ENCODE measurements at regions not wholly inside any gene's neighbourhood (a gene's known extent, or its start where the extent isn't known, plus 50 kb on each side); places are given as distances from the start of the nearest gene placed in this dataset.

DNA sequence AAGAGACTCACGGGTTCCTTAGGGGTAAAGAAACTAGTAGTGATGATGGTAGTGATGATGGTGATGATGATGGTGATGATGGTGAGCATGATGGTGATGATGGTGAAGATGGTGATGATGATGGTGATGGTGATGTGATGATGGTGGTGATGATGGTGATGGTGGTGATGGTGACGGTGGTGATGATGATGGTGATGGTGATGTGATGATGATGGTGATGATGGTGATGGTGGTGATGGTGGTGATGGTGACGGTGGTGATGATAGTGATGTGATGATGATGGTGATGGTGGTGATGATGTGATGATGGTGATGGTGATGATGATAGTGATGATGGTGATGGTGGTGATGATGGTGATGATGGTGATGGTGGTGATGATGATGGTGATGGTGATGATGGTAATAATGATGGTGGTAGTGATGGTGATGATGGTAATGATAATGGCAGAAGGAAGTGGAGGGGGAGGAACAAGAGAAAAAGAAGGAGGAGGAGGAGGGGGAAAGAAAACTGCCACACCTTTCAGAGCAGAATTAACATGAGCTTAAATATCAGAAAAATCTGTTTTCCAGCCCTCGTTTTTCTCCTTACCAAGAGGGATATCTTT, 85.5 kb downstream of the FZD10 start:
- Histone ChIP-seq H4K20me1 (ENCODE audit: insufficient read depth) (no peaks in the 10 kb centered on the region), H3K4me3 (IDR thresholded peaks at IDR 0.05; ENCODE audit: insufficient read depth, low read depth, low read length) (no peak overlapping the region), H3K27me3 (ENCODE audit: insufficient read depth, low read depth) (no peaks in the 10 kb centered on the region), H3K4me1 (ENCODE audit: low read depth, poor library complexity, severe bottlenecking) (no peaks in the 10 kb centered on the region), H3K27ac (no peak overlapping the region), H3K4me2 (no peak overlapping the region), H3K79me2 (ENCODE audit: insufficient read depth, low read depth) (no peaks in the 10 kb centered on the region), H3K9ac (no peak overlapping the region), H2AFZ (ENCODE audit: low read depth) (no peak overlapping the region), H3K36me3 (ENCODE audit: insufficient read depth) (no peaks in the 10 kb centered on the region)
- TF ChIP-seq, protein P1, sequence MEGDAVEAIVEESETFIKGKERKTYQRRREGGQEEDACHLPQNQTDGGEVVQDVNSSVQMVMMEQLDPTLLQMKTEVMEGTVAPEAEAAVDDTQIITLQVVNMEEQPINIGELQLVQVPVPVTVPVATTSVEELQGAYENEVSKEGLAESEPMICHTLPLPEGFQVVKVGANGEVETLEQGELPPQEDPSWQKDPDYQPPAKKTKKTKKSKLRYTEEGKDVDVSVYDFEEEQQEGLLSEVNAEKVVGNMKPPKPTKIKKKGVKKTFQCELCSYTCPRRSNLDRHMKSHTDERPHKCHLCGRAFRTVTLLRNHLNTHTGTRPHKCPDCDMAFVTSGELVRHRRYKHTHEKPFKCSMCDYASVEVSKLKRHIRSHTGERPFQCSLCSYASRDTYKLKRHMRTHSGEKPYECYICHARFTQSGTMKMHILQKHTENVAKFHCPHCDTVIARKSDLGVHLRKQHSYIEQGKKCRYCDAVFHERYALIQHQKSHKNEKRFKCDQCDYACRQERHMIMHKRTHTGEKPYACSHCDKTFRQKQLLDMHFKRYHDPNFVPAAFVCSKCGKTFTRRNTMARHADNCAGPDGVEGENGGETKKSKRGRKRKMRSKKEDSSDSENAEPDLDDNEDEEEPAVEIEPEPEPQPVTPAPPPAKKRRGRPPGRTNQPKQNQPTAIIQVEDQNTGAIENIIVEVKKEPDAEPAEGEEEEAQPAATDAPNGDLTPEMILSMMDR (conservative IDR thresholded peaks at IDR 0.05; ENCODE audit: low read depth, low read length), result no peak

DNA sequence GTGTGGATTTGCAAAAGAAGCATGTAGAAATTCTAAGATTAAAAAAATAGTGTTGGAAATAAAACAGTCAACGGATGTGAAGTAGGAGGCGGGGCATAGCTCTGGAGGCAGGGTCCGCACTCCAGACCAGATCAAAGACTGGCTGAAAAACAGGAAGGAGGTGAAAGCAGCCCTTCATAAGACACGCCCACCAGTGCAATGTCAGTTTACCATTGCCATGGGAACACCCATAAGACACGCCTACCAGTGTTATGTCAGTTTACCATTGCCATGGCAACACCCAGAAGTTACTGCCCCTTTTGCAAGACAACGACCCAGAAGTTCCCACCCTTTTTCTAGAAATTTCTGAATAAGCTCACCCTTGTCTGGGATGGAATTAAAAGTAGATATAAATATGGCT, 87.1 kb downstream of the FZD10 start:
- no peaks in the 10 kb centered on the region for H3K27me3 ChIP-seq (ENCODE audit: insufficient read depth, low read depth)
- no peak overlapping the region for H3K4me2 ChIP-seq
- no peak overlapping the region for H3K27ac ChIP-seq
- no peak overlapping the region for H2AFZ ChIP-seq (ENCODE audit: low read depth)
- no peak overlapping the region for H3K9ac ChIP-seq
- no peaks in the 10 kb centered on the region for H3K36me3 ChIP-seq (ENCODE audit: insufficient read depth)
- H3K4me1 ChIP-seq (ENCODE audit: low read depth, poor library complexity, severe bottlenecking), result no peaks in the 10 kb centered on the region
- H3K79me2 ChIP-seq (ENCODE audit: insufficient read depth, low read depth), result no peaks in the 10 kb centered on the region
- H4K20me1 ChIP-seq (ENCODE audit: insufficient read depth), result no peaks in the 10 kb centered on the region
- TF ChIP-seq, protein P1 (conservative IDR thresholded peaks at IDR 0.05; ENCODE audit: low read depth, low read length), result no peak
- no peak overlapping the region for H3K4me3 ChIP-seq (IDR thresholded peaks at IDR 0.05; ENCODE audit: insufficient read depth, low read depth, low read length)

DNA sequence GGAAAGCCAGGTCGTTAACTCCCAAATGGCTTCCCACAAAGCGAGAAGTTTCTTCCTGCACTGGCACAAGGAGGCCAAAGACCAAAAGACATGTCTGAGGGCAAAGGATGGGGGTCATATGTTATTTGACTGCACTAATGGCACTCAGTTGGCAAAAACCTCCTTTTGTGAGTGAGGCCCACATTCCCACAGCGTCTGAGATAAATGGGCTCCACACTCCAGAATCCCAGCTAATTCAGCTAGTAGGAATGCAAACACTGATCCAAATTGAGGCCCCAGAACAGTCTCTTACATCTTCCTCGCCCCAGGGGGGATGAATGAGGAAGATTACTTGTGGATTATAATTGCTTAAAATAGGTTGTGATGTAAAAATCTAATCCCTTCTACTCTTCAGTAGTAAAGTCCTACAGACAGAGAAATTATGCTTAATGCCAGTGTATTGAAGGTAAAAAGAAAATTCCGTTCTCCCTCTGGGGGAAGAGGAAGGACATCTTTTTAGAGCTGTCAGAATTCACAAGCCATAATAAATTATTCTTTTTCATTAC, 86.4 kb upstream of the PIWIL1 start:
- Histone ChIP-seq H3K27ac (no peak overlapping the region), H3K27me3 (ENCODE audit: insufficient read depth, low read depth) (no peaks in the 10 kb centered on the region), H3K4me3 (IDR thresholded peaks at IDR 0.05; ENCODE audit: insufficient read depth, low read depth, low read length) (no peak overlapping the region), H3K4me1 (ENCODE audit: low read depth, poor library complexity, severe bottlenecking) (no peaks in the 10 kb centered on the region), H3K9ac (no peak overlapping the region), H3K79me2 (ENCODE audit: insufficient read depth, low read depth) (no peaks in the 10 kb centered on the region), H3K4me2 (no peak overlapping the region), H3K36me3 (ENCODE audit: insufficient read depth) (no peaks in the 10 kb centered on the region), H4K20me1 (ENCODE audit: insufficient read depth) (no peaks in the 10 kb centered on the region), H2AFZ (ENCODE audit: low read depth) (no peak overlapping the region)
- TF ChIP-seq, protein P1 (conservative IDR thresholded peaks at IDR 0.05; ENCODE audit: low read depth, low read length), result no peak

DNA sequence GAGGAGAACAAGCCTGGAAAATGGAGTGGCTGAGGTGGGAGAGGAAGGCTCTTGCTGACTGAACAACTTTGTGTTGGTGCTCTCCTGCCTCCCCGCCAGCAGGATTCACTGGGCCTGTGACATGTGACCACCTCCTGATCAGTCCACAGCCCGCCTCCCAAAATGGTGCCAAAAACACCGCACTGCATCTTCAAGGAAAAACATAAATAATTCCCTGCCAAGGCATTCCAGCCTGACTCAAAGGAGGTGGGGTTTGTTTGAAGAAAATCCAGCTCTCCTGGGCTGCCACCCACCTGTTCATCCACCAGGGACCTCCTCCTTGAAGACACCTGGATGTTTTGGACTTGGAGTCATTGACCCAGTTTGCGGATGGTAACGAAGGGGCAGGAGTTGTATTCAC, 83.8 kb upstream of the PIWIL1 start:
- H2AFZ ChIP-seq (ENCODE audit: low read depth), result no peak overlapping the region
- H3K27ac ChIP-seq, result no peak overlapping the region
- H4K20me1 ChIP-seq (ENCODE audit: insufficient read depth), result no peaks in the 10 kb centered on the region
- no peaks in the 10 kb centered on the region for H3K27me3 ChIP-seq (ENCODE audit: insufficient read depth, low read depth)
- TF ChIP-seq, protein P1 (conservative IDR thresholded peaks at IDR 0.05; ENCODE audit: low read depth, low read length), result no peak
- no peaks in the 10 kb centered on the region for H3K36me3 ChIP-seq (ENCODE audit: insufficient read depth)
- H3K79me2 ChIP-seq (ENCODE audit: insufficient read depth, low read depth), result no peaks in the 10 kb centered on the region
- H3K4me2 ChIP-seq, result no peak overlapping the region
- no peak overlapping the region for H3K9ac ChIP-seq
- no peak overlapping the region for H3K4me3 ChIP-seq (IDR thresholded peaks at IDR 0.05; ENCODE audit: insufficient read depth, low read depth, low read length)
- H3K4me1 ChIP-seq (ENCODE audit: low read depth, poor library complexity, severe bottlenecking), result no peaks in the 10 kb centered on the region
